IPS-18a (cell line): ENCODE measurements at regions not wholly inside any gene's neighbourhood (a gene's known extent, or its start where the extent isn't known, plus 50 kb on each side); places are given as distances from the start of the nearest gene placed in this dataset.

Experiments
- H3K27ac ChIP-seq: one replicate; pipeline ENCODE4 v1.5.1; 2013; ENCODE audit warnings: low read length
- H3K27me3 ChIP-seq: one replicate; pipeline ENCODE4 v1.6.1; 2013; ENCODE audit warnings: mild to moderate bottlenecking, low read length; ENCODE audit not compliant: control insufficient read depth, insufficient read depth
- H3K36me3 ChIP-seq: one replicate; pipeline ENCODE4 v1.6.1; 2013; ENCODE audit warnings: low read depth, low read length; ENCODE audit not compliant: control insufficient read depth
- H3K4me1 ChIP-seq: one replicate; pipeline ENCODE4 v1.6.1; 2013; ENCODE audit warnings: low read depth, low read length; ENCODE audit not compliant: control insufficient read depth
- H3K4me3 ChIP-seq: one replicate; pipeline ENCODE4 v1.5.1; 2013; ENCODE audit warnings: low read length
- H3K9ac ChIP-seq: one replicate; pipeline ENCODE4 v1.6.1; 2013; ENCODE audit warnings: mild to moderate bottlenecking, low read length, moderate library complexity
- H3K9me3 ChIP-seq: one replicate; pipeline ENCODE4 v1.6.1; 2013; ENCODE audit warnings: low read depth, low read length; ENCODE audit not compliant: control insufficient read depth

DNA sequence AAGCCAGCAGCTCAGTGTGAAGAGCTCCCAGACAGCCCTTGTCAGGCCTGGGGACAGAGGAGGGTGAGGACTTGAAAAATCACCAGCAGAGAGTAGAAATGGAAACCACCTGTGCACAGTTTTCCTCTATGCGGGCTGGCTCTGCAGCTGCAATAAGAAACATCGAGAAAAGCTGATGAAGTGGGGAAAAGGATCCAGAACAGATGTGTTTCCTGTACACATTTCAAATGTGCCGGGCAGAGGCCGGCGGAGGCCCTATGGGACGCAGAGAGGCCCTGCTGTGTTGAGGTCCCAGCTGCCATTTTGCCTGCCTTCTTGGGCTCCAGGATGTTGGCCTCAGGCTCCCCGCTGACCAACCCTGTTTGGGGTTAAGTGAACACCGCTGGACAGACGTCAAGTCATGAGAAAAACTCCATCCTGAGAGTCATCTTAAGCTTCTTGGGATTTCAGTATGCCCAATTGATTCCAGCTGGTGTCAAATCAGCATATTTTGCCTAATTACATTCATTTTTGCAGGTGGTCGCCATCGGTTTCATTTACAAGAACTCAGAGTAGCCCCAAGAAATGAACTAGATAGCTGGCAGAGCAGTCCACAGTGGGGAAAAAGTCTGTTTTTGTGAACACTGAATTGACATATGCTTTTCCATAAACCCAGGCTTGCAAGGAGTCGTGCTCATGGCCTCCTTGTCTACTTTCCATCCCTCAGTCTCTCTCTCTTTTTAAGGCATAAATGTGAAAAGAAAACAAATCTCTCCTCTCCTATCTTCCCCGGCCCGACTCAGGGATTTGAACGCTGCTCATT is 150.4 kb upstream of the PHACTR3 start:
- Histone ChIP-seq H3K4me3 (no peak overlapping the region), H3K9ac (no peak overlapping the region), H3K27me3 (no peaks in the 10 kb centered on the region), H3K4me1 (peaks cover 5% of the 10 kb centered on the region), H3K27ac (no peak overlapping the region), H3K36me3 (no peaks in the 10 kb centered on the region), H3K9me3 (no peaks in the 10 kb centered on the region)

DNA sequence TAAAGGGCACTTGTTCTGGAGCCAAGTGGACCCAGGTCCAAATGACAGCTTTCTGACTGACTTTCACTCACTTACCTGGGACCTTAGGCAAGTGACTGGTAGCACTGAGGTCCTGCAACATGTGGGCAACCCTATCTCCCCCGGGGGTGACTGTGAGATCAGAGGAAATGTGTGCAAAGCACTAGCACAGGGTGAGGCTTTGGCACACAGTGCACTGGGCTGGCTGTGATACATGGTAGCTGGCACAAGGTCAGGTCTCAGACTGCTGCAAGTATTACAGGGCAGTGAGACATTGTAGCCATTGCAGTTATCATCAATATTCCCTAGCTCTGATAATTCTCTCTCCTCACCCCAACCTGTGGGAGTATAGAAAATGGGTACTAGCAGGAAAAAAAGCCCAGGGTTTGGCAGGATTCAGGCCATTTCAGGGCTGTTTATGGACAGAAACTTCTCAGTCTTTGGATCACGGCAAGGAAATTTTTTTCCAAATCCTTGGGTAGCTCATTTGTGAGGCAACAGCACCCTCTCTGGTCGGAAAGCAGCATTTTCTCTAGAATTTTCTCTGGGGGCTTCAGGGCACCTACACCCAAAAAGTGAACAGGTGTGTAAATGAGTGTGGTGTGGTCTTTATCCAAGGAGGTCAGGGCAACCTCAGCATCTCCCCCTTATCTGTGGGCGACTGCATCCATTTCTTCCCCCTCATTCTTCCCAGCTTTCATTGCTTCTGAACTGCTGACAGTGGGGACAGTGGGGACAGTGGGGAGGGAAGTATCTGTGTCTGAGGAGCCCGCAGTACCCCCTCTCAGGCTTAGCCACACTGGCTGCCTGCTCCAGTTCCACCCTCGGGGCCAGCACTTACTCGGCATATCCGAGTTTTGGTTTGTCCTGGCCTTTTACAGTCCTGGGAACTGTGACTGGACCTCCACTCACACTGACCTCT is 148.7 kb upstream of the PHACTR3 start:
- Histone ChIP-seq H3K36me3 (no peaks in the 10 kb centered on the region), H3K9me3 (no peaks in the 10 kb centered on the region), H3K9ac (no peak overlapping the region), H3K27me3 (no peaks in the 10 kb centered on the region), H3K27ac (no peak overlapping the region), H3K4me1 (peaks cover 5% of the 10 kb centered on the region), H3K4me3 (no peak overlapping the region)

DNA sequence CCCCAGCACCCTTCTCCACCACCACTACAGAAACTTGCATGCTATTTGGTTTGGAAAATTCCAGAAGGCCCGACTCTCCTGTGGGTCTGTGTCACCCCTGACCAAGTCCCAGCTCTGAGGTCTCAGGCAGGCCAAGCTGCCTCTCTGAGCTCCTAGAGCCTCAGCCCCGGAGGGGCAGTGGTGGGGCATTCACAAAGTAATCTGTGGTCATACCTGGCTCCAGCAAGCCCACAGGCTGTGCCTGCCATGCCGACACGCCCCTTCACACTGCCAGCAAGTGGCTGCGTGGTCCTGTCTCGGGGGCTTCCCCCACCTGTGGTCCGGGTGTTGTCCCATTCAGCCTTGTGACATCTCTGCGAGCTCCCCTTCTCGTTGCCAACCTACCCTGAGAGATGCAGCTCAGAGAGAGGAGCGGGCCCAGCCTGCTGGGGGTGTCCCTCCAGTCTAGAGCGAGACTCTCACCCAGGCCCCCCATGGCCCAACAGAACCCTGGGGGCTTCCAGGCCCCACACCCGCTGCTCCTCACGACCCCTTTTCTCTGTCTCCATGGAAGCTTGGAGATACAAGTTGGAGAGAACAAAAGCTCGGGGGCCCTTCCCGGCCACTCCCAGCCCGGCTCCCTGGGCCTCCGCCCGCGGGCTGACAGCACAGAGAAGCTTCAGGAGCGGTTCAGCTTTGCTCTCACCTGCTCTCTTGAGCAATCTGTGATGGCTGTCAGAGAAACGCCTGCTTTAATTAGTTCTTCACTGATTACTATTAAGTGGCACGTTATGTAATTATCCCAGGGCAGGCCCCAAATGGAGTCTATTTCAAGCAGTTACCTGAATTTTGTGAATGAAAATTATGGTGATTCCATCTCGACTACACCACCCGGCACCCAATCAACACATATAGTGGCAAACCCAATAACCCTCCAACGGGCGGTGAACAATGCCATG is 147.7 kb upstream of the PHACTR3 start:
- no peak overlapping the region for H3K9ac ChIP-seq
- H3K36me3 ChIP-seq, result no peaks in the 10 kb centered on the region
- H3K4me1 ChIP-seq, result peaks cover 5% of the 10 kb centered on the region
- no peaks in the 10 kb centered on the region for H3K9me3 ChIP-seq
- no peaks in the 10 kb centered on the region for H3K27me3 ChIP-seq
- no peak overlapping the region for H3K27ac ChIP-seq
- no peak overlapping the region for H3K4me3 ChIP-seq

DNA sequence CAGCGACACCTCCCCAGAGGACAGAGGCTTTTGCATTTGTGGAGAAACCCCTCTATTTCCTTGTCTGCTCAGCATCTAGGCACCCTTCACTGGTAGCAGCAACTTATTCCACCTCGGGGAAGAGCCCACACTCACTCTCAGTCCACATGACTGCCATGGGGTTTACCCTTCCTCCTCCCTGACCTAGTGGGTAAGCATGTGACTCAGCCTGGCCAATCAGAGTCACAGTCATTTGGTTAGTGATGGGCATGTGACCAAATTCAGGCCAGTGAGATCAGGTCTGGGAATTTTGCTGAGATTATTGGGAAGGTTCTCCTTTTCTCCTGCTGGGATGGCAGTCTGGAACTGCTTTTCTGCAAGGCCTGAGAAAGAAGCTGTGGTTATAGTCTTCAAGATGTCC is 145.7 kb upstream of the PHACTR3 start:
- Histone ChIP-seq H3K27me3 (no peaks in the 10 kb centered on the region), H3K4me3 (no peak overlapping the region), H3K36me3 (no peaks in the 10 kb centered on the region), H3K9me3 (no peaks in the 10 kb centered on the region), H3K27ac (no peak overlapping the region), H3K4me1 (no peaks in the 10 kb centered on the region), H3K9ac (no peak overlapping the region)

DNA sequence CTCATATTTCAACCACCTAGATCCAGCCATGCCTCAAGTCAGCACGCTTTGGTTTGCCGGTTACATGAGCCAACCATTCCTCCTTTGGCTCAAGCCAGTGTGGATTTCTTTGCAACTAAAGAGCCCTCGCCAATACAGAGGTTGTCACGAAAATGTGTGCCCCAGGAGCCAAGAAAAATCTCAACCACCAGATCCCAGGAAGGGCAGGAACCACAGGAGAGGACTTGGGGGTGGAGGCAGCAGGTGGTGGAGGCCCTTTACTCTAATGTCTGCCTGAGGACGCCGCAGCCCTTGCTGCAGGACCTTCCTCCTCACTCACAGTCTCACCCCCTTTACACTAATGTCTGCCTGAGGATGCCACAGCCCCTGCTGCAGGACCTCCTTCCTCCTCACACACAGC is 144.8 kb upstream of the PHACTR3 start:
- Histone ChIP-seq H3K9me3 (no peaks in the 10 kb centered on the region), H3K4me1 (no peaks in the 10 kb centered on the region), H3K36me3 (no peaks in the 10 kb centered on the region), H3K9ac (no peak overlapping the region), H3K4me3 (no peak overlapping the region), H3K27ac (no peak overlapping the region), H3K27me3 (no peaks in the 10 kb centered on the region)

DNA sequence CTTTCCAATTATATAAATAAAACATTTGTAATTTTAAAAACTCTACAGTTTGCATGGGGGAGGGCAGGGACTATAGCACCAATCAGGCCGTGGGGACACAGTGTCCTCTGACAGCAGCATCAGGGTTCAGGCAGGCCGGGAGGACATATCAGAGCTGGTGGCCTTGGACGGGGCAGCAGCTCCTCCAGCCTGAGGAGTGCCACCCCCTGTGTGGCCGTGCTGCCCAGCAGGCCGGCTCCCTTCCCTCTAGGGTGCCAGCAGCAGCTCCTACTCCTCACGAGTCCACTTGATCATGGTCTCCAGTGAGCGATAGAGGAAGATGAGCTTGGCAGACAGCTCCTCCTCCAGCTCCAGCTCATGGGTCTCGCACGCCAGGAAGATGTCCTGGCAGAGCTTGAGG is 144.0 kb upstream of the PHACTR3 start:
- H3K27me3 ChIP-seq, result no peaks in the 10 kb centered on the region
- H3K9ac ChIP-seq, result no peak overlapping the region
- no peak overlapping the region for H3K4me3 ChIP-seq
- no peaks in the 10 kb centered on the region for H3K4me1 ChIP-seq
- no peak overlapping the region for H3K27ac ChIP-seq
- H3K9me3 ChIP-seq, result no peaks in the 10 kb centered on the region
- no peaks in the 10 kb centered on the region for H3K36me3 ChIP-seq

DNA sequence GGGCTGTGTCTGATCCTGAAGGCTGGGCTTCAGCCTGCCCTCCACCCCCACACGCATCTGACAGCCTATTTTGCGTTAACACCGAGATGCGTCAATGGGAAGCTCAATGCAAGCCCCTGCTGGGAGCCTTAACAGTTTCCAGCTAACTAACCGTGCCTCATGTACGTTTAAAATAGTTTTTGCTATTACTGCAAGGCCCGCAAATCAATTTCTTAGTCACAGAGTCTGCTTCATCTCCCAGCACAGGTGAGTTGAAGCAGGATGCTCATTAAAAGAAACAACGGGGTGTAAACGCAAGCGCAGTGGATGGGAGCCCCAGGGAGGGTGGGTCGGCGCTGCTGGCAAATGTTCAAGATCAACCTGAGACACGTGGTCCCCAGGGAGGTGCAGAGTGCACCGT is 142.8 kb upstream of the PHACTR3 start:
- Histone ChIP-seq H3K36me3 (no peaks in the 10 kb centered on the region), H3K9me3 (no peaks in the 10 kb centered on the region), H3K27ac (no peak overlapping the region), H3K4me1 (no peaks in the 10 kb centered on the region), H3K9ac (no peak overlapping the region), H3K4me3 (no peak overlapping the region), H3K27me3 (no peaks in the 10 kb centered on the region)

DNA sequence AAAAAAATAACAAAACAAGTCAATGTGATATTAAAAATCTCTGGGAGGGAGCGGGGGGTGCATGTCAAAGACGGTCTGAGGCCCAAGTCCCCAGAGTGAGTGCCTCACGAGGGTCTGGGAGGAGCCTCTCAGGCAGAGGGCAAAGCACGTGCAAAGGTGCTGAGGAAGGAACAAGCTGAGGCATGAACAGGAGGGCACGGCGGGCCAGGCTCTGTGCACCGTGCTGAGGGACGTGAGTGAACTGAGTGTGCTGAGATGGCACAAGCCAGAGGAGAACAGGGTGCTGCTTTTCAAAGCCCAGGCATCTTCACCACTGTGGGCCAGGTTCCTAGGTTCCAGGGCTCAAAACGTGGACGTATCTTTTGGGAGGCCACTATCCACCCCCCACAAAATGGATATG is 142.1 kb upstream of the PHACTR3 start:
- H3K27me3 ChIP-seq, result no peaks in the 10 kb centered on the region
- no peaks in the 10 kb centered on the region for H3K9me3 ChIP-seq
- no peak overlapping the region for H3K4me3 ChIP-seq
- H3K36me3 ChIP-seq, result no peaks in the 10 kb centered on the region
- no peak overlapping the region for H3K27ac ChIP-seq
- H3K9ac ChIP-seq, result no peak overlapping the region
- H3K4me1 ChIP-seq, result no peaks in the 10 kb centered on the region

DNA sequence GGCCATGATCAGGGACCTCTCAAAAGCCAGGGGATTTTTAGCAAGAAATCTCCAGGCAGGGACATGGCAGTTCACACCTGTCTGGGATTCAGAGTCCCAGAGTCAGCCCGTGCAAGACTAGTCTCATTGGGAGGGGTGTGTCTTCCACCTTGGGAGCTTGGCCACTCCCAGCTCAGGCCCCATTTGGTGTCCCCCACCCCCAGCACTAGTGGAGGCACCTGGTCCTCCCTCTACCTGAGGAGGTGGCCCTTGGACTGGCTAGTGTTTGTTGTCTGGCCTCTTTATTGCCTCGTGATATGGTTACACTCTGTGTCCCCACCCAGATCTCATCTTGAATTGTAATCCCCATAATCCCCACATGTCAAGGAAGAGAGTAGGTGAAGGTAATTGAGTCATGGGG is 140.8 kb upstream of the PHACTR3 start:
- H3K9me3 ChIP-seq, result no peaks in the 10 kb centered on the region
- no peak overlapping the region for H3K9ac ChIP-seq
- H3K27ac ChIP-seq, result no peak overlapping the region
- H3K4me1 ChIP-seq, result peaks cover 3% of the 10 kb centered on the region
- no peaks in the 10 kb centered on the region for H3K36me3 ChIP-seq
- no peaks in the 10 kb centered on the region for H3K27me3 ChIP-seq
- no peak overlapping the region for H3K4me3 ChIP-seq

DNA sequence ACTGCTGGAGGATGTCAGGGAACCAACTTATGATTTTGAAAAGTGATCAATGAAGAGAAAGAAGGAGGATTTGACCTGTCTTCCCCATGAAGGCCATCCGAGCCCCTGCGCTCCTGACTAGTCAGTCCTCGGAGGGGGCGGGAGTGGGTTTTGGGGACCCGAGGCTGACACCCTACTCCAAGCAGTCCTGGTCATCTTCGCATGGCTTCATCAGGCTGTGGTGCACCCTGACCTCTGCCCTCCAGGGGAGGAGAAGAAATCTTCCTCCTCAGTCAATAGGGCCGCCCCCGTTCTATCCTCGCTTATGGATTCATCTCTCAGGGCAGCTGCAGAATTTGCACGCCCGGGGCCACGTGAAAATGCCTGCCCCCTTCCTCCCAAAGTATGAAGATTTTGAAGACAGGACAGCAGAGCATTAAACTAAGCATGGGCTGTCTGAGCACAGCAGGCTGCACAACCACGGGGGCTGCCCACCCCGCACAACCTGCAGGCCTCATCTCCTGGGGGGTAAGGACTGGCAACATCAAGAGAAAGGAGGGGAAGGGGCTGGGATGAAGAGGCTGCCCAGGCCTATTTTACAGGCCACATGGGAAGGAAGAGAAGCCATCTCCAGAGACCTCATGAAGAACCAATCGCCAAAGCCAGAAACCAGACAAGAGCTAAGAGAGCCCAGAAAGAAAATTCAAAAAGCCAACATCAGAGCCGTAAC is 138.1 kb upstream of the PHACTR3 start:
- Histone ChIP-seq H3K27me3 (no peaks in the 10 kb centered on the region), H3K27ac (no peak overlapping the region), H3K9ac (no peak overlapping the region), H3K4me3 (no peak overlapping the region), H3K4me1 (peaks cover 12% of the 10 kb centered on the region), H3K36me3 (no peaks in the 10 kb centered on the region), H3K9me3 (no peaks in the 10 kb centered on the region)
